ENCODE measurements at regions not wholly inside any gene's neighbourhood (a gene's known extent, or its start where the extent isn't known, plus 50 kb on each side); places are given as distances from the start of the nearest gene placed in this dataset.
A peak's percentile ranks its signal among the peaks of the same experiment; 100 is the strongest.

DNA sequence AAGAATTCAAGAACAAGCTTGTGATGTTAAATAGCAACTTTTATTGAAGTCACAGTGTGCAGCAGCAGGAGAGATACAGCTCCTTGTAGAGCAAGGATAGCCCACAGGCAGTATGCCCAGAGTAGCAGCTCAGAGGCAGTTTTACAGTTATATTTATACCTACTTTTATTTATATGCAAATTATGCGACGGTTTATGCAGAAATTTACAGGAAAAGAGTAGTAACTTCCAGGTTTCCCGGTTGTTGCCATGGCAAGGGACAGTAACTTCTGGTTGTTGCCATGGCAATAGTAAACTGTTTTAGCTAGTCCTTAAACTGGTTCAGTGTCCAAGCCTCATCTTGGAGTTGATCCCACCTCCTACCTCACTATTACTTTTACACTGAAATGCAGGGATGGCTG is 344.6 kb upstream of the LYPLAL1 start:
- H3K4me3 ChIP-seq (ENCODE audit: low read depth, low read length) = no peak overlapping the region
- TF ChIP-seq, protein P1, sequence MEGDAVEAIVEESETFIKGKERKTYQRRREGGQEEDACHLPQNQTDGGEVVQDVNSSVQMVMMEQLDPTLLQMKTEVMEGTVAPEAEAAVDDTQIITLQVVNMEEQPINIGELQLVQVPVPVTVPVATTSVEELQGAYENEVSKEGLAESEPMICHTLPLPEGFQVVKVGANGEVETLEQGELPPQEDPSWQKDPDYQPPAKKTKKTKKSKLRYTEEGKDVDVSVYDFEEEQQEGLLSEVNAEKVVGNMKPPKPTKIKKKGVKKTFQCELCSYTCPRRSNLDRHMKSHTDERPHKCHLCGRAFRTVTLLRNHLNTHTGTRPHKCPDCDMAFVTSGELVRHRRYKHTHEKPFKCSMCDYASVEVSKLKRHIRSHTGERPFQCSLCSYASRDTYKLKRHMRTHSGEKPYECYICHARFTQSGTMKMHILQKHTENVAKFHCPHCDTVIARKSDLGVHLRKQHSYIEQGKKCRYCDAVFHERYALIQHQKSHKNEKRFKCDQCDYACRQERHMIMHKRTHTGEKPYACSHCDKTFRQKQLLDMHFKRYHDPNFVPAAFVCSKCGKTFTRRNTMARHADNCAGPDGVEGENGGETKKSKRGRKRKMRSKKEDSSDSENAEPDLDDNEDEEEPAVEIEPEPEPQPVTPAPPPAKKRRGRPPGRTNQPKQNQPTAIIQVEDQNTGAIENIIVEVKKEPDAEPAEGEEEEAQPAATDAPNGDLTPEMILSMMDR (IDR thresholded peaks at IDR 0.05; ENCODE audit: low read depth, low read length) = no peak
- TF ChIP-seq POLR2A (IDR thresholded peaks at IDR 0.05; ENCODE audit: extremely low read depth, insufficient read length) = no peak
- TF ChIP-seq, protein P2, sequence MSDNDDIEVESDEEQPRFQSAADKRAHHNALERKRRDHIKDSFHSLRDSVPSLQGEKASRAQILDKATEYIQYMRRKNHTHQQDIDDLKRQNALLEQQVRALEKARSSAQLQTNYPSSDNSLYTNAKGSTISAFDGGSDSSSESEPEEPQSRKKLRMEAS (IDR thresholded peaks at IDR 0.05; ENCODE audit: low read depth, low read length) = no peak
- no peak for TF ChIP-seq MYC (IDR thresholded peaks at IDR 0.05; ENCODE audit: low read depth, low read length)
- no peak for DNase-seq (ENCODE audit: low read depth)

DNA sequence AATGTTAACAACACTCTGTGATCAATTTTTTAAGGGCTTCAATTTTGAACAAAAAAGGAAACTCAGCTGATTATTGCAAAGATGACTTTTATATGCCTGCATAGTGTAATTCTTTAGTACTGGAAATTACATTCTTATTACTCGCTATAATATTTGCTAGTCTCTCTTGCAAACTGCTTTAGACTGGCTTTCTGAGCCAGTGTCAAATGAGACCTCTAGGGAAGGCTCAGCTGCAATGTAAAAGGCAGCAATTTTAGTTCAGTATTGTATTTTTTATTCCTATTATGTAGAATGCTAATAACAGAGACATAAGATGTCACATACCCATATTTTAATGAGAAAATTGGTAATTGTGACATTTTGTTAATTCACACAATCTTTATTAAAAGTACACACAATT is 338.1 kb upstream of the LYPLAL1 start:
- TF ChIP-seq, protein P1 (IDR thresholded peaks at IDR 0.05; ENCODE audit: low read depth, low read length) = no peak
- TF ChIP-seq MYC (IDR thresholded peaks at IDR 0.05; ENCODE audit: low read depth, low read length) (no peak), POLR2A (IDR thresholded peaks at IDR 0.05; ENCODE audit: extremely low read depth, insufficient read length) (no peak)
- TF ChIP-seq, protein P2 (IDR thresholded peaks at IDR 0.05; ENCODE audit: low read depth, low read length) = no peak
- no peak for DNase-seq (ENCODE audit: low read depth)
- no peak overlapping the region for H3K4me3 ChIP-seq (ENCODE audit: low read depth, low read length)

DNA sequence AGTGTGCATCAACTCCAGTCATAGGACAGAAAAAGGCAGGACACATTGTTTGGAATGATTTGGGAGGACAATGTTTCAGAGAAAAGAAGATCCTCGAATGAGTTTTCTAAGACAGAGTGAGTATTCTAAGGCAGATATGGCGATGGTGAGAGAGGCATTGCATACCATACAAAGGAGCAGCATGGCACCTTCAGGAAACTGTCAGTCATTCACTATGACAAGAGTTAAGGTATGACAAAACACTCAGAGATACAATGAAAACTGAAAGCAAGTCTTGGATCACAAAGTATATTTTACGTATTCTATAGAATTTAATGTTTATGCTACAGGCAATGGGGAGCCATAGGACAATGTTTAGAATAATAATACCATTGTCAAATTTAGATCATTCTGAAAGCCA is 337.4 kb upstream of the LYPLAL1 start:
- H3K4me3 ChIP-seq (ENCODE audit: low read depth, low read length) = no peak overlapping the region
- TF ChIP-seq MYC (IDR thresholded peaks at IDR 0.05; ENCODE audit: low read depth, low read length) = no peak
- TF ChIP-seq, protein P1 (IDR thresholded peaks at IDR 0.05; ENCODE audit: low read depth, low read length) = no peak
- no peak for TF ChIP-seq POLR2A (IDR thresholded peaks at IDR 0.05; ENCODE audit: extremely low read depth, insufficient read length)
- TF ChIP-seq, protein P2 (IDR thresholded peaks at IDR 0.05; ENCODE audit: low read depth, low read length) = no peak
- no peak for DNase-seq (ENCODE audit: low read depth)

DNA sequence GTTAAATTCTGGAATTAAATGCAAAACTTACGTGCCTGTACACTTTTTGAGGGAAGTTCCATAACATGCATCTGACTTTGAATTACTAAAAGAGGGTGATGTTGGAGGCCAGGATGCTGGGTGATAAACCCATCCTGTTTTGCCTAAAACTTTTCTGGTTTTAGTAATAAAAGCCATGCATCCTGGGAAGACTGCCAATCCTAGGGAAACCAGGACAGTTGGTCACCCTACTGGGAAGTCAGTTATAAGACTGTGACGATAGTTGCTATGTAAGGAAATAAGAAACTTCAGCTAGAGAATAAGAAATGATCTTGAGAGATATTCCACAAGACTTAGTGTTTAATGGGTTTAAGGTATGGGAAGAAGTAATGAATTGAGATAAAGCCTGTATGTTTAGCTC is 336.6 kb upstream of the LYPLAL1 start:
- H3K4me3 ChIP-seq (ENCODE audit: low read depth, low read length) = no peak overlapping the region
- no peak for DNase-seq (ENCODE audit: low read depth)
- TF ChIP-seq, protein P2 (IDR thresholded peaks at IDR 0.05; ENCODE audit: low read depth, low read length) = no peak
- TF ChIP-seq MYC (IDR thresholded peaks at IDR 0.05; ENCODE audit: low read depth, low read length) (no peak), POLR2A (IDR thresholded peaks at IDR 0.05; ENCODE audit: extremely low read depth, insufficient read length) (no peak)
- TF ChIP-seq, protein P1 (IDR thresholded peaks at IDR 0.05; ENCODE audit: low read depth, low read length) = no peak

DNA sequence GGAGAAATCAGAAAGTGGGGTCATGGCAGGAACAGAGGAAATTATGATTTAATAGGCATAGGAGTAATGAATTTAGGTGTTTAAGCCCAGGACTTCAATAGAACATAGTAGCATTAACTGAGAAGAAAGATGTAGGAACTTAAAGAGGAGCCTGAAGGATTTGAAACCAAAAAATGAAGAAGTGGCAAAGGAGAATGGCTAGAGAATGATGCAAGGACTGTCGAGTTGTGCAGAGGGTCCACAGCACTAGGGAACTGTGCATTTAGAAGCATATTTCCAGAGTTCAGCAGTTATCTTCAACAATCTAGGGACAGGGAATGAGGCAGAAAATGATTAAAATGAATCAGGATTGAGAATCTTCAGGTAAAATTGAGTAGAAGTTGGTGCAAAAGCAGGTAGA is 328.1 kb upstream of the LYPLAL1 start:
- TF ChIP-seq POLR2A (IDR thresholded peaks at IDR 0.05; ENCODE audit: extremely low read depth, insufficient read length) = no peak
- DNase-seq (ENCODE audit: low read depth) = peak; percentile 9

DNA sequence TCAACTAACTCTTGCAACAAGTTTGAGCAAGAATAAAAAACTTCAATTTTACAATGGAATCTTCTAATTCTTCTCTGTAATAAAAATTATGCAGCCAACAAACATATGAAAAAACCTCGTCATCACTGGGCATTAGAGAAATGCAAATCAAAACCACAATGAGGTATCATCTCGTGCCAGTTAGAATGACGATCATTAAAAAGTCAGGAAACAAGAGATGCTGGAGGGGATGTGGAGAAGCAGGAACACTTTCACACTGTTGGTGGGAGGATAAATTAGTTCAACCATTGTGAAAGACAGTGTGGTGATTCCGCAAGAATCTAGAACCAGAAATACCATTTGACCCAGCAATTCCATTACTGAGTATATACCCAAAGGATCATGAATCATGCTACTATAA is 327.5 kb upstream of the LYPLAL1 start:
- no peak for DNase-seq (ENCODE audit: low read depth)
- H3K4me3 ChIP-seq (ENCODE audit: low read depth, low read length) = no peak overlapping the region
- no peak for TF ChIP-seq MYC (IDR thresholded peaks at IDR 0.05; ENCODE audit: low read depth, low read length)
- TF ChIP-seq, protein P2 (IDR thresholded peaks at IDR 0.05; ENCODE audit: low read depth, low read length) = no peak
- TF ChIP-seq, protein P1 (IDR thresholded peaks at IDR 0.05; ENCODE audit: low read depth, low read length) = no peak
- TF ChIP-seq POLR2A (IDR thresholded peaks at IDR 0.05; ENCODE audit: extremely low read depth, insufficient read length) = no peak

More for the DNA sequence above, 328.1 kb upstream of the LYPLAL1 start:
- H3K4me3 ChIP-seq (ENCODE audit: low read depth, low read length) = no peak overlapping the region

Data from NB4 (cell line).